Liver (tissue), 2 donors: ENCODE measurements at regions not wholly inside any gene's neighbourhood (a gene's known extent, or its start where the extent isn't known, plus 50 kb on each side); places are given as distances from the start of the nearest gene placed in this dataset.

Experiments
- EGR1 ChIP-seq, 2 donors: IDR thresholded peaks; 2 replicates each; pipeline ENCODE4 v1.6.1; 2016 to 2018; ENCODE audit warnings: antibody characterized with exemption in 2 of 2, low read depth in 2 of 2
- YY1 ChIP-seq: IDR thresholded peaks from 2 replicates; pipeline ENCODE4 v1.6.1; 2016; ENCODE audit warnings: antibody characterized with exemption, mild to moderate bottlenecking
- donor health status: healthy.

DNA sequence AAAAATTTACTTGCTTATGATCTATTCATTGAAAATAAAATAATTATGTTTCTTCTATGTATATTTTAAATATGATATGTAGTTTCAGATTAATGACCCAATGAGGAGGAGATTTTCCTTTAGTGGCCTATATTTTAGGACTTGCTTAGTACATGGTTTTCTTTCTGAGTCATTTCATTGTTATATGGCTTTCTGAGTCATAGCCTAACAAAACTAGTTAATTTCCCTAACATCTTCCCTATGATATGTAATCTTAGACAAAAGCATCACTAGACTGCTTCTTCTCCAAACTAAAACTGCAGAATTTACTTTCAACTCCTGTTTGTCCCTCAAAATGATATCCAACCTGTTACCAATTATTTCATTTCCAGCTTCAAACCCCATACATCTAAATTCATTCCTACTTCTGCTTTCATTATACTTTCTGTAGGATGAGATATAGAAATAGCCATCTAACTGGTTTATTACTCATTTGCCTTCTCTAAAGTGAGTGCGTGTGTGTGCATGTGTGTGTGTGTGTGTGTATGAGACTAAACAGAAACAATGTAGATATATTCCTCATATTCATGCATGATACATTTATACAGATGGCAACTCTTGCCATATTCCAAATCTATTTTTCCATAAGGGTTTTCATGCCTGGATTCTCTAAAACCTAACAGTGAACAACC lies 915.0 kb upstream of the GBE1 start:
- TF ChIP-seq EGR1 (IDR thresholded peaks at IDR 0.05; ENCODE audit: low read depth in 2 of 2) (no peak), YY1 (no peak)
